HG03378 (cell line): ENCODE measurements at regions not wholly inside any gene's neighbourhood (a gene's known extent, or its start where the extent isn't known, plus 50 kb on each side); places are given as distances from the start of the nearest gene placed in this dataset.

ENCODE experiments used
- ATAC-seq: cut with Tn5 transposase; IDR thresholded peaks from one replicate; pipeline ENCODE4 v1.9.1; 2021; ENCODE audit warnings: mild to moderate bottlenecking, moderate library complexity; ENCODE audit not compliant: unreplicated experiment

GRCh38 chr2:66789741-66790140 is 354.8 kb downstream of the MEIS1 start:
- ATAC-seq, result no peak

- ATAC-seq, result no peak
Observed at GRCh38 chr2:66790651-66791181, 355.8 kb downstream of the MEIS1 start.

- no peak for ATAC-seq
Observed at GRCh38 chr2:66794070-66794469, 359.1 kb downstream of the MEIS1 start.

- no peak for ATAC-seq
Observed at GRCh38 chr2:66794551-66794950, 359.6 kb downstream of the MEIS1 start.

- ATAC-seq, result no peak
Observed at GRCh38 chr2:66802877-66803276, 368.0 kb downstream of the MEIS1 start.

- ATAC-seq, result no peak
Observed at GRCh38 chr2:66803726-66804125, 368.8 kb downstream of the MEIS1 start.

GRCh38 chr2:66805016-66805865 is 370.3 kb downstream of the MEIS1 start:
- ATAC-seq, result no peak

- ATAC-seq, result no peak
Observed at GRCh38 chr2:66805968-66806367, 371.0 kb downstream of the MEIS1 start.

GRCh38 chr2:66813525-66813924 is 378.6 kb downstream of the MEIS1 start:
- no peak for ATAC-seq

GRCh38 chr2:66813976-66814375 is 379.1 kb downstream of the MEIS1 start:
- ATAC-seq, result no peak

GRCh38 chr2:66814916-66815315 is 380.0 kb downstream of the MEIS1 start:
- ATAC-seq, result no peak

GRCh38 chr2:66815886-66816285 is 381.0 kb downstream of the MEIS1 start:
- no peak for ATAC-seq

GRCh38 chr2:66821168-66821567 is 386.2 kb downstream of the MEIS1 start:
- ATAC-seq, result no peak

GRCh38 chr2:66822186-66822585 is 387.3 kb downstream of the MEIS1 start:
- no peak for ATAC-seq

- no peak for ATAC-seq
Observed at GRCh38 chr2:66824926-66825325, 390.0 kb downstream of the MEIS1 start.

- no peak for ATAC-seq
Observed at GRCh38 chr2:66827851-66828250, 392.9 kb downstream of the MEIS1 start.

GRCh38 chr2:66828876-66829275 is 394.0 kb downstream of the MEIS1 start:
- ATAC-seq, result no peak

- ATAC-seq, result no peak
Observed at GRCh38 chr2:66830881-66831280, 396.0 kb downstream of the MEIS1 start.

GRCh38 chr2:66832646-66833435 is 397.9 kb downstream of the MEIS1 start:
- ATAC-seq, result no peak

GRCh38 chr2:66834859-66835258 is 399.9 kb downstream of the MEIS1 start:
- no peak for ATAC-seq

- ATAC-seq, result no peak
Observed at GRCh38 chr2:66836851-66837250, 401.9 kb downstream of the MEIS1 start.
